RPMI7951 (cell line): ENCODE measurements at regions not wholly inside any gene's neighbourhood (a gene's known extent, or its start where the extent isn't known, plus 50 kb on each side); places are given as distances from the start of the nearest gene placed in this dataset.

Experiments
- DNase-seq: peaks from one replicate; pipeline ENCODE4 v3.0.0-alpha.2; 2012; ENCODE audit warnings: low read depth

DNA sequence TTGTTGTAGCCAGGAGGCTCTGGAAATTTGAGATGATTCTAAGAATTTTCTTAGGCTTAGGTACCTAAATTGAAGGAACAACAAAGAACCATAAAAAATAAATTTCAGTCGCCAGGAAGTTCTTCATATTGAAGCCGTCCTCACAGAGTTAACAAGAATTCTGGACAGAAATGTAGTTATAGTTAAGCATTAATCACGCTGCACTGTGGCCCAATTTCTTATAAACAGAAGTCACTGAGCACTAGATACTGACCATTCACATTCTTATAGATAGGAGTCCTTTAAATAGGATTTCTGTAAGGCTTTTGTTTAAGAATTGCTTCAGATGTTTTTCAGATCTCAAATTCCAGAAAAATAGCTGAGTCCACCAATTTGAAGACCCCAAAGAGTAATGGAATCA lies 256.2 kb upstream of the PITRM1 start:
- DNase-seq: no peak

DNA sequence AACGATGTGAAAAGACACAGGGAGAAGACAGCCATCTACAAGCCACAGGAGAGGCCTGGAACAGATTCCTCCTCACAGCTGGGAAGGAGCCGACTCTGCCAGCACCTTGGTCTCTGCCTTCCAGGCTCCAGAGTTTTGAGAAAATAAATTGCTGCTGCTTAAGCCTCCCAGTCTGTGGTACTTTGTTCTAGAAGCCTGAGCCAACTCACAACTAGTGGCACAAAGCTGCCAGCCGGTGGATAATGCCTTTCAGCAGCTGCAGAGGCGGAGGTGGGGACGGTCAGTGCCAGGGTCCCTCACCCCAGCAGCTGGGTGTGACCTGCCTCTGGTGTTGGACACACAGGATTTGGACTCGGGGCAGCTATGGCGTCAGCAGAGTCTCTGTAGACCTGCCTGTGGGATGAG lies 255.4 kb upstream of the PITRM1 start:
- no peak for DNase-seq

DNA sequence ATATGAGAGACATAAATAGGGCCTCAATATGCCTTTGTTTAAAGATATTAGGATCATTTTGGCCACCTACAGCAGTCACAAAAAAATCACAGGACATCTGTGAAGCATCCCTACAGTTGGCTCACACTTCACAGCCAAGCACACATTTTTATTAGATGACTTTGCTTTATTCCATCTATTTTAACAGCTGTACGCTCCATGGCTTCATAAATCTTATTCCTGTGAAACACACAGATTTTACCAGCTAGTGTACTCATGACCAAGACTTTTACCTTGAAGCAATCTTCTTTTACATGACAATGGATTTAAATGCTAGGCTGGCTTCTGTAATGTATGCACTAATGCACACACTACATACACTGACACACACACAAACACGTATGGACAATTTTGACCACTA lies 254.8 kb upstream of the PITRM1 start:
- DNase-seq: peak; percentile 48

DNA sequence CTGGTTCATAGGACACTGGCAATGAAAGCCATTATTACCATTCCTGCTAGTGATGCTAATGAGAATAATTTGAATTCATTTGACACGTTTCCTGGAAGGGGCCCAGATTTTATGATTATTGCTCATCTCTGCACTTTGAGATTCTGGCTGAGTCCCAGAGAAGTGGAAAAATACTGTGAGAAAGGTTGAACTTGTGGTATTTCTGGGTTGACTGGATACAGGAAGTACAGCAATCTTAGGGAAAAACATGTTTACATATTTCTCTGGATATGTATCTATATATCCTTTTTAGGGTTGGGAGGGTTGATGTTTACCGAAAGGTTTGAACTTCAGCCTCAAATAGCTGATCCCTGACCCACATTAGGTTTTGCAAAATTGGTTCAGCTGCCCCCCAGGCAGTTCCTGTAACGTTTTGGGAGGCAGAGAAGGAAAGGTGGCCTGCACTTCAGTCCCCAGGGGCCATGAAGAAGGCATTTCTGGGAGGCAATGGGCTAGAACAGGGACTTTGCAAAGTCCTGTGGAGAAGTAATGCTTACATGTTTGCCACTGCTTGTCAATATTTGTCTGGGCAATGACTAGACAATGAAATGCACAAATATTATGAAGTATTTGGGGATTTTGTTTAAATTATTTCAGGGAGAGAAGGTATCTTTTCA lies 253.7 kb upstream of the PITRM1 start:
- DNase-seq: peak; percentile 75

DNA sequence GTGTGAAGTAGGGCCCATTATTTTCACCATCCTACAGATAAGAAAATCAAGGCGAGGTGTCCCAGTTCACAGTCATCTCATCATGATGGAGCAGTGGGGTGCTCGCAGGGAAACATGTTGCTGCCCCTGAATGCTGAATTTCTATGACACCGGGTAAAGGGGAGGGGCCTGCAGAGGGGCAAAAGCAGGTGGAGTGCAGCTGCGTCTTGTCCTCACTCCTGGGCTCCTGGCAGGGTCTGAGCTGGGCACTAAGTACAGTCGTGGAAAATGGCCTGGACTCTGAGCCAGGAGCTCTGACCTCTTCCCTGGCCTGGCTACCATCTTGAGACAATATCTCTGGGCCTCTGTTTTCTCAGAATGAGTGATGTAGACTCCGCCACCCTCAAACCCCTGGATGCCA lies 253.1 kb upstream of the PITRM1 start:
- DNase-seq: no peak

DNA sequence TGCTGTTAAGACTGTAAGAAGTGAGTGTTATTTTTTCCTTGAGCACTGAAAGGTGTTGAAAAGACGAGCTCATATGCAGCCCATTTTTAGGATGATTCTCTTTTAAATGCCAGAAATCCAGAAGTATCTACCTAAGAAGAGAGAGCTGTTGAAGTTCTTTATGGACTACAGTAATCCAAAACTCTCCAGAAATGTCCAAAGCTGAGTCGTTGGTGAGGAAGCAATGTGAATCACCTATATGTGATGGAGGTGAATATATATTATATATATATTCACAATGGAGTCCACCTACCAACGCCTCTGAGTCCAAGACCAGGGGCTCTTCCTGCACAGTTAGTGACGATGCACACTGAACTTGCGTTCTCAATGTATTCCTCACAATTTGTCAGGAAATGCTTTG lies 252.7 kb upstream of the PITRM1 start:
- no peak for DNase-seq

DNA sequence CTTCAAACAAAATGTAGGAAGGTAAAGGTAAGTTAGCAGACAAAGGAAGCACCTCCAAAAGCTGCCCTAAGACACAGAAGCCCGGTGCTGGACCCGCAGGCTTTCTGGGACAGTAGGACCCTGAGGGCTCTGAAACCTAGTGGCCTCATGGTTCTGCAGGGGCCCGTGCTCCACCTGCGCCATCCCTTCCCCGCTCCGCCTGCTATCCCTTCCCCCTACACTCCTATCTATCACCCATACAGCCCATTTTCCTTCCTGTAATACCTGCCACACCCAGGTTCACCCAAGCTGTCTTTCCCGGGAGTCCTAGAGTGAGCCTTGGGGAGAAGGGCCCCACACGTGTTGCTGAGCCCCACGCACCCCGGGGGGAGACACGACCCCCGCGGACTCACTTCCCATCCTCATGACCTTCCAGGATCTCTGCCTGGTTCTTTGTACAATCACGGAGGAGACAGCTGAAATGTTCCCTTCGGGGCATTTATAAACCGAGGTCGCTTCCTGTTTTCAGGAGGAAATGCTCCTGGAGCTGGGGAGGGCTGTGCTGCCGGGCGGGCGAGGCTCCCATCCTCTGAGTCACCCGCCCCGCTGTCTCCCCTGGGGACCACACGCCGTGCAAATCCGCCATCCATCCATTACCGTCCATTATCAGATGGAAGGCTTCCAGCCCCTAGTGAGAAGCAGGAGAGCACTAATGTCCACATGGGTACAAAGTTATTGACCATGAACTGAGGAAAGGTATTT lies 251.7 kb upstream of the PITRM1 start:
- peak; percentile 96 for DNase-seq

DNA sequence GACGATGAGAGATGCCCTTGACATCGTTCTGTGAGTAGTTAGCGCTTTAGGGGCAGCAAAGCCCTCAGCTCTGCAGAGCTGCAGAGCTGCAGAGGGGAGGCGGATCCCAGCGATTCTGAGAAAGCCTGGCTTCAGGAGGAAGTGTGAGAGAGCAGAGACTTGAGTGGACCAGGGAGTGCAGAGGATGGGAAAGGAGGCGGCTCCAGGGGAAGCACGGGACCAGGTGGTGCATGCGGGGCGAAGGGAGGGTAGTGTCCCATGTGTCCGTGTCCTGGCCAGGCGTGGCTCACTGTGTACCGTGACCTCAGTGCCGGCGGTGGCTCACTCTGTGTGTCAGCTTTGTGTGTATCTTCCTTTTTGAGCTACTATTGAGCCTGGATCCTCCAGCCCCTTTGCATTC lies 250.8 kb upstream of the PITRM1 start:
- DNase-seq: no peak

DNA sequence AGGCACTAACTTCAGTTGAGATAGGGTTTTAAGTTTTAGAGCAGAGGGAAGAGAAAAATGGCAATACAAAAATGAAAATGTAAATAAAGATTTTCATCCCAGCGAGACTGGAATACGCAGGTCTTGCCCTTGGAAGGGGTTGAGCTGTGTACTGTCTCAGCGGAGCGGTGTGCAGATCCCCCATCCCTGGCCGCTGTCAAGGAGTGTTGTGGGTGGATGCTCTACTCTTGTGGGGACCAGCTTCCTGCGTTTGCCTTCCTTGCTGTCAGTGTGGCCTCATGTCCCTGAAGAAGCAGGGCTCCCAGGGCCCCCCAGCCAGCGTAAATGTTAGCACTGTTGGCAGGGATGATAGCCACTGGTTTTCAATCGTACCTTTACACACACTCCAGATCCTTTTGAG lies 249.7 kb upstream of the PITRM1 start:
- DNase-seq: no peak

DNA sequence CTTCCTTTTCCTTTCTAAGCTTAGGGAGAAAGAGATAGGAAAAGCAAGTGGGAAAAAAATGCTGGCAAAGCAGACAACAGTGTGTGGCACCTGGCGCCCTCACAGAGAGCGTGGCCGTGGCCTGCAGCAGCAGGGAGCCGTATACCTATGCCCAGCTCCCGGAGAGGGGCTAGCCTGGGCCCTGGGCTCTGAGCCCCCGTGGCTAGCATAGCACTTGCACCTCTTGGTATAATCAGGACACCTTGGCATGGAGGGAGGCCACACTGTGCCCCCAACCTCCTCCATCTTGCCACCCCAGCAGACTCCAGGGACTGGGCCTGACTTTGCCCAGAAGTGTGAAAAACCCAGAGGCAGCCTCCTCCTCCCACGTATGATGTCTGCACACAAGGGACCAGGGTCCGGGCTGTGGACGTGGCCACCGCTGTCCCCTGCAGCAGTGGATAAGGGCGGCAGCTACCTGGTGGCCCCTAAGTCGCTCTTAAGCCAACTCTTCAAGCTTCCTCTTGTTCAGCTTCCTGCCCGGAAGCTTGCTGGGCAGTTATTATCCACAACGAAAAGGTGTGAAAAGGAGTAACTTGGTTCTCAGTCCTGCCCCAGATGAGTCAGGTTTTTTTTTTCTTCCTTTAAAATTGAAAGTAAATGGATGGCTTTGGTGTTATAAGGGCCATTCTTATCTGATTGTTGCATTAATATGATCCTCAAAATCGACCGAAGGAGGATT lies 249.1 kb upstream of the PITRM1 start:
- DNase-seq: no peak

DNA sequence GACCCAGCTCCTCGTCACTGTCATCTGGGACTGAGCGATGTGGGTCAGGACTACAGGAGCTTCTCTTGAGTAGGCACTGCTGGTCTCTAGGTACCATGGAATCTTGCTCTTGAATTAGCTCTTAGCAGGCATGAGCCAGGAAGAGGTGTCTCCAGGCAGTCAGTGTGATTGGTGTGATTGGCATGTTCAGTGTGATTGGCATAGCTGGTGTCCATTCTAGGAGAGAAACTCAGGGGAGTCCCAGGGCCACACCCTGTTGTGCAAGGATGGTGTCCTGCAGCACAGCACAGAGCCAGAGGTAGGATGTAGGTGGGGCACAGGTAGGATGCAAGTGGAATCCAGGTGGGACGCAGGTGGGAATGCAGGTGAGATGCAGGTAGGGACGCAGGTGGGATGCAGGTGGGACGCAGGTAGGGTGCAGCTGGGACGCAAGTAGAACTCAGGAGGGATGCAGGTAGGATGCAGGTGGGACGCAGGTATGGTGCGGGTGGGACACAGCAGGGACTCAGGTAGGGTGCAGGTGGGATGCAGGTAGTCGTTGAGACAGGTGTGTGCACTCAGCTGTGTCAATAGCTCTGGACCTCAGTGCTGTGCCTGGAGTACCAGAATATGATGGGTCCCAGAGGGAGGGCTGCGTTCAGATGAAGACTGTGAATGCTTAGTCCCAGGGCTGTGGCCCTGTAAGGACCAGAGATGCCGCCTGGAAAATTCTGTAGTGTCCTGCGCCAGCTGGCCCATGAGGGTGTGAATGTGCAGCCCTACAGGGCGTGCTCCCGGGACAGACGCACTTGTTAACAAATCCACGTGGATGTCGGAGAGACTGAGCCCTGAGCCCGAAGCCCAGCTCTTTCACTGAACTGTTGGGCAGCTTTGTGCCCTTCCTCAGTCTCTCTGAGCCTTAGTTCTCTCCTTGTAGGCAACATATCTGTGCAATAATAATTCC lies 248.2 kb upstream of the PITRM1 start:
- no peak for DNase-seq

DNA sequence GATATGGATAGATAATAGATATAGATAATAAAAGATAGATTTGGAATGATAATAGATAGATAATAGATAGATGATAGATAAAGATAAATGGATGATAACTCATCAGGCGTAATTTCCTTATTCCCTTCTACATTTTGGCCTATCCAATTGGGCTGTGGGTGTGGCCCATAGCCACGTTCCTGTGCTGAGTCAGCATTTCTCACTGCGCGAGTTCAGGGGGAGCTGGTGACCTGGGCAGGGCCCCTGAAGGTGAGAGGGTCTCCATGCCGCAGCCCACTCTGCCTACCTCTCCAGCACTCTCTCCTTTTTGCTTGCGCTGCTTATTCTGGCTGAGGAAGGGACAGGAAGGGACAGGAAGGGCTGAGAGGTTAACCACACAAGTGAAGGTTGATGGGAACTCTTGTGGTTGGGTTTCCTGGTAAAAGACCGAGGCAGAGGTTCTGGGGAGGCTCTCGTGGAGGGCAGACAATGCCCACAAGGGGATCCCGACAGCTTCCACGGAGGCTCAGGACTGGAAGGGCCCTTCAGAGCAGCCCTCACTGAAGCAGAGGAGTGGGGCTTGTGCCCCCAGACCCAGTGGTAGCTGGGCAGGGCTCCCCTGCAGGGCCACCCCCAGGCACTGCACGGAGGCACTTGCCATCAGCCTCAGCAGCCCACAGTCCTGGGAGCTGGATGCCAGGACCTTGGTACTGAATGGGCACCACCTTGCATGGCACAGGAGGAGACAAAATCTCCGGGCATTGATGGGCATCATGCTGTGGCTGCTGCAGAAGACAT lies 247.3 kb upstream of the PITRM1 start:
- no peak for DNase-seq

DNA sequence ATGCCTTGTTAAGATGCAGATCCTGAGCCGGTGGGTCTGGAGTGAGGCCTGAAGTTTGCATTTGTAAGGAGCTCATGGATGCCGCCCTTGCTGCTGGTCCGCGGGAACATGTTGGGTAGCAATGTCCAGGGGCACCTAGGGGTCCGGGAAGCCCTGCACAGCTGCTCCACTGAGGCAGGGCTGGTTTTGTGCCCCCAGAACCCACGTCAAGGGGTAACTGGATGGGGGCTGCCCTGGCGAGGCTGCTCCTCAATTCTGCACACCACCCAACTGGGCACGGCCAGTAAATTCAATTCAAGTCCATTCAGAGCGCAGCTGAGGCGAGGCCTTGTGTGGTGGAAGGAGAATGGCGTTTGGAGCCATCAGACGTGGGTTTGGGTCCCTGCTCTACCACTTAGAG lies 246.3 kb upstream of the PITRM1 start:
- DNase-seq: no peak

DNA sequence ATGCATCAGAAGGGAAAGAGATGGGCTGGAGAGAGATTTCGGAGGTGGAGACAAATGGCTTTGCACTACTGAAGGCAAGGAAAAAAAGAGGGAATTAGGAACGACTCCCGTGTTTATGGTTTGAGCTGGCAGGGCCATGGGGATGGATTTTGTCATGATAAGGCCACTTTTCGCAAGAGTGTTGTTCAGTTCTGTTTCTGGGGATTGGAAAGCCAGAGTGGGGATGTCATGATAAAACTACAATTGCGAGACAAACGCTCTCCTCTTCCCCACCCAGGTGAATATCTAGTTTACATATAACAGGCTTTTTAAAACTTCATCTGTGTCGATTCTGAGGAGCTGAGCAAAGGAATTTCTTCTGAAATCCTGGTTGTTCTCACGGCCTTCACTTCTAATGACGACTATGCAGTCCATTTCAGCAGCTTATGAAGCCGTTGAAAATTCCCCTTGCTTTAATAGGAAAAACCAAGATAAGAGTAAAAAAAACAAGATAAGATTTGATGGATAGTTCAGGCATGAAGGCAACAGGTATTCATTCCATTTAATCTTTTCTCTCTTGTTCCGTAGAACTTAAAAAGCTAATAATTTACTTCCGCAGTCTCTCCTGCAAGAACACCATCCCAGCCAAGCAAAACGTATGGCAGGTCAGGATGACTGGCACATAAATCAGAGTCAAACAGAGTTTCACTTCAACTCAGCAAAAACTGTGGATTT lies 245.6 kb upstream of the PITRM1 start:
- no peak for DNase-seq

DNA sequence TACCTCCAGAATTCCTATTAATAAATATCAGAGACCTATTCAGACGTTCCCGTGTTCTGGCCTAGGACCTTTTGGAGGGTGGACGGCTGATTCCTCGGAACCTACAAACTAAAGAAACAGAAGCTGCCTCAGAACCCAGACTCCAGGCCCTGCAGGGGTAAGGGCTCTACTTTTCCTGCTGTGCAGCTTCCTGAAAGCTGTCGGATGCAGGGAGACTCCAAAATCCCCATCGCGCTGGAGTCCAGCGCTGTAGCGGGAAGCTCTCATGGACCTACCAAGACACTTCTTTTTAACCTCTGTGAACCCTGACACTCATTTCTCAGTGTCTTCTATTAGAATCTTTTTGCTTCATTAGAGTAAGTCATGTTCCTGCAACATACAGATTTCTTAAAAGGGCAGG lies 244.5 kb upstream of the PITRM1 start:
- no peak for DNase-seq

DNA sequence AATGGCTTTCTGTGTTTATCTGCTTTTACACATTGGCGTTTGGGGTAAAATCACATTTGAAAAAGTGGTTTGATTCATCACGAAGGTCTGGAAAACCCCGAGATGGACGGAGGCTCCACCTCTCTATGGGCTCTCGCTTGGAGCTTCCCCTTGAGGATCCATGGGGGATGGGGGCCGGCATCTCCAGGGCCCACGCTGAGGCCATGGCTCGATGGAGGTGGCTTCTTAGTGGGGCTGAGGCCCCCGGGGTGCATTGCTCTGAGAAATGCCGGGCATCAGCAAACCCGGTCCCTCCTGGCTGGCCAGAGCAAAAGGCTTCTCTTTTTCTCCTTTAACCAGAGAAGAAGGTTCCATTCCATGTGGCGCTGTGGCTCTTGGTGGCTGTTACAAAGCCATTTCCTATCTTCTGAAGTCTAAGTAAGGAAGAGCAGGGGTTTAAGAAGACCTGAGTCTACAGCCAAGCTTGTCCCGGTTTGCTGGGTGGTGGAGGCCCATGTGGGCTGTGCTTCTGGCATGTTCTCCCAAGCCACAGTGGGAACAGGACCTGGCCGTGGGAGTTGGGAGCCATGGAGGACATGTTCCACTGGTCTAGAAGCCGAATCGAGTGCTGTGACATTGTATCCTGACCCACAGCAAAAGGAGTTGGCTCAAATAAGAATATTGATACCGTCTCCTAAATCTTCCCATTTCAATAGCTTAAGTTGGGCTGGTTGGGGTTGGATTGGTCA lies 243.5 kb upstream of the PITRM1 start:
- no peak for DNase-seq

DNA sequence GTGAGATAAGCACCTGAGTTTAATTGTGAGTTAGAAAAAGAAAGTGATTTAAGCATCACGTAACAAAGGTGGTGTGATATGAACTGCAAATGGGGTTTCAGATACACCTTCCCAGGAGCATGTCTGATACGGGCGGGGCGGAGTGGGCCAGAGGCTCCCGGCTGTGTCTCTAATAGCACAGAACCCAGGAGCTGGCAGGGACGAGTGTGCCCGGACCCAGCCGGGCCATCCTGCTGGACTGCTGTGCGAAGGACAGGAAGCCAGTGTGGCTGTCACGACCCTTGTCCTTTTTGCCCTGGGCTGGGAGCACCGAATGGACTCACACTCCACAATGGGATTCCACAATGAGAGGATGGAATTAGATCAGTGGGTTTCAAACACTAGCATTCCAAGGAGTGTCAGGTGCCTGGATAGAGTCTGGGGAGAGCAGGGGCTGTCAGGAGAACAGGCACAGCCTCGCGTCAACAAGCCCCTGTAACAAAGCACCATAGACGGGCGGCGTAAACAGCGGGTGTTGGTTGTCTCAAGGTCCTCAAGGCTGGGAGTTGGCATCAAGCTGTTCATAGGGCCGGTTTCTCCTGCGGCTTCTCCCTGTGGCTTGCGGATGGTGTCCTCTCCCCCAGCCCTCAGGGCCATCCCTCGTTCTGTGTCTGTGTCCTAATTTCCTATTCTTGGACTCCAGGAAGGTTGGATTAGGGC lies 242.6 kb upstream of the PITRM1 start:
- no peak for DNase-seq

DNA sequence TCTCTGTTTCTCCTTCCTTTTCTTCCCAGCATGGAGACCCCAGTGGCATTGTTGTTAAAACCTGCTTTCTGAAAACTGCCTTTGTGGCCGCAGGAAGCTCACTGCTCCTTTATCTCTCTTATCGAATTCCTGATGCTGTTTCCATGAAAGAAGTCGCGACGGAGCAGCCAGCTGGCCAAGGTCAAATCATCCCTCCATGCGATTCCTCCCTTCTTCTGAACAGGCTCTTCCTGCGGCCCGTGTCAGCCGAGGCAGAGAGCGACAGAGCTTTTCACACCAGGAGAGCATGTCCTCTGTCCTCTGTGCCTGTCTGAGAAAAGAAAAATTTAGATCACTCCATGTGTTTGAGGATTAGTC lies 242.1 kb upstream of the PITRM1 start:
- DNase-seq: no peak

DNA sequence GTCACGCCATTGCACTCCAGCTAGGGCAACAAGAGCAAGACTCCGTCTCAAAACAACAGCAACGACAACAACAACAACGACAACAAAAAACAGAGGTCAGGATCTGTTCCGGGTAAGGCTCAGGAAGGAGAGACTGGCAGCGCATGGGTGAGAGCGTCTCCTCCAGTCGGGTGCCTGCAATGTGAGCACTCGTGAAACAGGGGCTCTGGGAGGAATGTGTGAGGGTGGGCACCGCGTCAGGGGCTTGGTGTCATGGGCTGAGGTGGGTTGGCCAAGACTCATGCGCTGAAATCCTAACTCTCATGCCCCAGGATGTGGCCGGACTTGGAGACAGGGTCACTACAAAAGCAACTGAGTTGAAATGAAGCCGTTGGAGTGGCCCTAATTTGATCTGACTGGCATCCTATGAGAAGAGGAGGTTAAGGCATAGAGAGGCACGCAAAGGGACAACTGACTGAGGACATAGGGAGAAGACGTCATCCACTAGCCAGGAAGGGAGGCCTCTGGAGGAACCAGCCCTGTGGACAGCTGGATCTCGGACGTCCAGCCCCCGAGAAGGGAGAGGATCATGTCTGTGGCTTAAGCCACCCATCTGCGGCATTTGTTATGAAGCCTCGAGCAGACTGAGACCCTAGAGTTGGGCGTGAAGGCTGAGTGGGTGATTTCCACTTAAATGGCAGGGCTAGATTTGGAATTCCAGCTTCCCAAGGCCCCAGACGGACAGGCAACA lies 241.5 kb upstream of the PITRM1 start:
- no peak for DNase-seq
